GM04504 (cell line): ENCODE measurements at regions not wholly inside any gene's neighbourhood (a gene's known extent, or its start where the extent isn't known, plus 50 kb on each side); places are given as distances from the start of the nearest gene placed in this dataset.

Experiments
- DNase-seq: peaks from one replicate; pipeline ENCODE4 v3.0.0-alpha.2; 2012; ENCODE audit warnings: low read depth

DNA sequence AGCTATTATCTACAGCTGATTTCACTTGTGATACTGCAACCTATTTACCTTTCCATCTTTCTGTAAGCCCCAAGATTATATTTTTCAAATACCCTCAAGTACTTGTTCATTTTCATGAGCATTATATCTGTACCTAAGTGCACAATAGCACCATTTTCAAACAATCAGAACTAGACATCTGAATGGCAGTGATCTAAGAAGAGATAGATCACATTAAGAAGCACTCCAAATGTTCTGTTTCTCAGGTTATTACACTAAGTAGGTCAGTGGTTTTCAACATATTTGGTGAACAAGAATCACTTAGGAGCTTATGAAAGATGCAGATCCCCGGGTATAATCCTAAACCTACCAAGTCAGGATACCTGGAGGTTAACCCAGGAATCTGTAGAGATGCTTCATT, 872.7 kb downstream of the DCDC2C start:
- no peak for DNase-seq

DNA sequence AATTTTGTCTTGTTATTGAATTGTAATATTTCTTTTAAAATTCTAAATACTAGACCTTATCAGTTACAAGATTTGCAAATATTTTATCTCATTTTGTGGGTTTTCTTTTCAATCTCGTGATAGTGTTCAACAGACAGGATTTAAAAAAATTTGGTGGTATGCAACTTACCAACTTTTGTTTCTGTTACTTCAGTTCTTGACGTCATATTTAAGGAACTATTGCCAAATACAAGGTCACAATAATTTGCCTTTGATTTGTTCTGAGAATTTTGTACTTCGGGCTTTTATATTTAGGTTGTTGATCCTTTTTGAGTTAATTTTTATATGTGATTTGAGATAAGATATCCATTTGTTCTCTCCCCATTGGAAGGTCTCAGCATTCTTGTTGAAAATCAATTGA, 876.6 kb downstream of the DCDC2C start:
- no peak for DNase-seq

DNA sequence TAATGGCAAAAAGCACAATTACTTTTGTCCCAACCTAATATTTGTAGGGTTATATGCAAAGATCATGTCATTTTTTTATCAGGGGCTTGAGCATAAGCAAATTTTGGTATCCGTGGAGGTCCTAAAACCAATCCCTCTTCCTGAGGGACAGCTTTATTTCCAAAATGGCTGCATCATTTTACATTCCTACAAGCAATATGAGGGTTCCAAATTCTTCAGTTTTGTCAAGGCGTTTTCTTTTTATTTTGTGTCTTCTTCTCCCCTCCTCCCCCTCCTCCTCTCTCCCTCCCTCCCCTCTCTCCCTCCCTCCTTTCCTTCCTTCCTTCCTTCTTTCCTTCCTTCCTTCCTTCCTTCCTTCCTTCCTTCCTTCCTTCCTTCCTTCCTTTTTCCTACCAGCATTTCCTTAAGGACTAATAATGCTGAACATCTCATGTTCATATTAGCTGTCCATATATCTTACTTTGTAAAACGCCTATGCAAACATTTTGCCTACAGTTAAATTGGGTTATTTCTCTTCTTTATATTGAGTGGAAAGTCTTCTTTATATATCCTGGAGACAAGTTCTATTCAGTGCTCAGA, 881.8 kb downstream of the DCDC2C start:
- no peak for DNase-seq

DNA sequence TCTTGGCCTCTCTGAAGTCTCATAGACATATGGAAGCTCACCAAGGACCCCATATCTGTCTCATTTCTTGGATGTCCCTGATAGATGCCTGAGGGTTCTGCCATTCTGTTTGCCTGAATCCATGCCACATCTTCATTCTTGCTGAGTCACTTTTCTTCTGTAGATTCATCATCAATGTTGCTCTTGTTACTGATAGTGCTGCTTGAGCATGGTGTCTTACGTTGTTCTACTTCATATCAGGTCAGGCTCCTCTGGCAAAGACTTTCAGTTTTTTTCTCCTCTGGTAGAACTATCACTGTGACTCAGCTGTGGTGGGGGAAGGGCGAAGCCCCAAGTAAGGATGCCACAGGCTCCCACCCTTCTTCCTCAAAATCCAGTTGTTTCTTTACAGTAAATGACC, 885.2 kb downstream of the DCDC2C start:
- no peak for DNase-seq

DNA sequence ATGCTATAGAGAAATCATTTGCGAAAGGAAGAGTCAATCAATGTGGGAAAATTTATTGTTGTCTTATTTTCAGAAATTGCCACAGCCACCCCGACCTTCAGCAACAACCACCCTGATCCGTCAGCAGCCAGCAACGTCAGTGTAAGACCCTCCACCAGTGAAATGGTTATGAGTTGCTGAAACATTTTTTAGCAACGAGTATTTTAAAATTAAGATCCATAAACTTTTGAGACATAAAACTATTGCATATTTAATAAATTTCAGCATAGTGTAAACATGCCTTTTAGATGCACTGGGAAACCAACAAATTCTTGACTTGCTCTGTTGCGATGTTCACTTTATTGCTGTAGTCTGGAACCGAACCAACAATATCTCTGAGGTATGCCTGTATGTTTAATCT, 887.9 kb downstream of the DCDC2C start:
- no peak for DNase-seq

DNA sequence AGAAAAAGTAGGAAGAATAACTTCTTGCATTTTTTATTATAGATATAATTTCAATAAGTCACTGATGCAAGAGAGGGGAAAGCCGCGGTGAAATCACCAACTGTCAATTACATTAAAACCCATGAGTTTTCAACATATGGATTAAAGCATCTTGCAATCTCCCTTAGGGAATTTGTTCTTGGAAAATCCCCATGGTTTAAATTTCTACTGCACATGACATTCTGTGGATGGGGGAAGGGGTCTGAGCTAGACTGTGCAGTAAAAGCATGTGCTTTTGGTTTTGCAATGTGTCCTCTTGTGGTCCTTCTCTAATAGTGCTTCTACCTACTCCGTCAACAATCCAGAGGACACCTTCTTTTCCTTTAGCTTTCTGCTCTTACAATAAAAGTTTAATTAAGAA, 894.0 kb downstream of the DCDC2C start:
- DNase-seq, result no peak

DNA sequence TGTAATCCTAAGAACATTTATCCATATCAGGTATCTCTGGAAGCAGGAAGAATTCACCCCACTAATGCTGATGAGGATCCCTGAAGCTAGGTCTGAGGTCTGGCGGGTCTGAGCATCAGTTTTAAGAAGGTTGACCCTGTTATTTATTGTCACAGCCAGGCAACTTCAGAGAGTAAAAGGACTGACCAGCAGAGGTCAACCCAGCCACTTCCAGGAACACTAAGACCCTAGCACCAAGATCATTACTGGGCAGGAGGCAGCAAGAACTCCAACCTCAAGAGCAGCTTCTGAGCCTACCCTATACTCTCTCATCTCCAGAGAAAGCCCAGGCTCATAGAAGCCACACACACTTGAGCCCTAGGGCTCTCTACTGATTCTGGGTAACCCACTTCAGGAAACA, 901.4 kb downstream of the DCDC2C start:
- no peak for DNase-seq

DNA sequence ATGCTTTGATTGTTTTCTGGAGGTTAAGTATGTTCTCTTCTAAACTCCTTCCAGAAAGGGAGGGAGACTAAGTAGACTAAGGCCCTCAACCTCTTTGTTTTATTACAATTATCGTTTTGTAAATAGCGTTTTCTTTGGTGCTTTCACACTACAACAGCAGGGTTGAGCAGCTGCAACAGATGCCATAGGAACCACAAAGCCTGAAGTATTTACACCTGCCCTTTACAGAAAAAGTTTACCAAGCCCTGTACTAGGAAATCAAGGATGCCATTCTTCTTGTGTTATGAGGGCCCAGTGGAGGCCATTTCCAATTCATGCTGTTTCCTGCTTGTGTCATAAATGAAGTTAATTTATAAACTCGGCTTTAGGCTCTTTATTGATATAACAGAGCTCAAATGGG, 914.8 kb downstream of the DCDC2C start:
- no peak for DNase-seq

DNA sequence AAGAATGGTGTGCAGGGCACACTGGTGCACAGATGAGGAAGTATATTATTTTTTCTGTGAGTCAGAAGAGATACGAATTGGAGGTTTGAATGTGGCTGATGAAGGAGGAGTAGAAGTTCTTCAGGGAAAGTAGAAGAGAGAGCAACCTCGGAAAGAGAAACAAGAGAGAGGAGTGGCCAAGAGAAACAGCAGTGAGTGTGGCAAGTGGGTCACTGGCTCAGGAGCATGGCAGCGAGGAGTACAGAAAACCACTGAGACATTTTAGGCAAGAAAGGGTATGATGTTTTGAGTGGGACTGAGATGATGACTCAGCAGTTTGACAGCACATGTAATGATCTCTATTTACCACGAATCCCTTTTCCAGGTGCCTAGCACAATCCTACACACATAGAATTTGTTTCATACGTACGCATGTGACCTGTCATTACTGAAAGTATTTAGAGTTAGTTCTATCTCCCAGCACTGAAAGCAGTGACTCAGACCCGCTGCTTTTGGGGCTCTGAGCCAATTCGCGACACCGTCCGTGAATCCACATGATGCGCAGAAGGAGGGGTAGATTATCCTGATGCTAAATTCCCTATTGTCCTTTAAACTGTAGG, 915.4 kb downstream of the DCDC2C start:
- no peak for DNase-seq

DNA sequence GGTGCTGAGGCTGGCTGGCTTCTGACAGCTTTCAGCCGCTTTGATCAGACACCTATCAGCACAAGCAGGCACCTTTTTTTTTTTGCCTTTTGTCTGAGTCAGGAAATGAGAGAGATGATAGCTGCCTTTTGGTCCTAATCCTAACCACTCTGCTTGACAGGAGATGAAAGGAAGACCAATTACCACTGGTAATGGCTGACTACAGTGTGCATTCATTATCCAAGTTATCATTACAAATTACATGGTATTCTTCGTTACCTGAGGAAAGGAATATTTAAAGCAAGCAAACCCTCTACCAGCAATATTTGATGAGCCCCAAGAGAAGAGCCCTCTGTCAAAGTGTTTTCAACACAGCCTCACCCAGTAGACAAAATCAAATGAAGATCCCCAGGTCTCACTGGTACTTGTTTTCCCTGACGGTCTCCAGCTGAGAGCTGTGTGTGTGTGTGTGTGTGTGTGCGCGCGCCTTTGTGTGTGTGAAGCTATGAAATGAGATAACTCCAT, 925.7 kb downstream of the DCDC2C start:
- DNase-seq, result no peak

DNA sequence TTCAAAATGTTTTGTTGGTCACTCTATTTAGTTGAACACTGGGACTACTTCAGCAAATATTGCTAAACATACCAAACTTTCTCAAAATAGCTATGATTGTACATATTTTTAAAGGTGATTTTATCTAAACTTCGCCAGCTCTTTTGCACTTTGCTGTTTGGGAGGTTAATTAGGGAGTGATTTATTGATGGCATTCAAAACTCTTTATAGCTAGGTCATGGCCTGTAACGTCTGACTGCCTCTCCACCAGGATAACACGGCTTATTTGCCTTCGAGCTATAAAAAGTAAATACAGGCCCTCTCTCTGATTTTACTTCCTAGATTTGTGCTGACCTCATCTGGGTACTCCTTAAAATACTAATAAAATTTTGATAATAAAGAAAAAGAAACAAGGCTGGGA, 931.9 kb downstream of the DCDC2C start:
- no peak for DNase-seq

DNA sequence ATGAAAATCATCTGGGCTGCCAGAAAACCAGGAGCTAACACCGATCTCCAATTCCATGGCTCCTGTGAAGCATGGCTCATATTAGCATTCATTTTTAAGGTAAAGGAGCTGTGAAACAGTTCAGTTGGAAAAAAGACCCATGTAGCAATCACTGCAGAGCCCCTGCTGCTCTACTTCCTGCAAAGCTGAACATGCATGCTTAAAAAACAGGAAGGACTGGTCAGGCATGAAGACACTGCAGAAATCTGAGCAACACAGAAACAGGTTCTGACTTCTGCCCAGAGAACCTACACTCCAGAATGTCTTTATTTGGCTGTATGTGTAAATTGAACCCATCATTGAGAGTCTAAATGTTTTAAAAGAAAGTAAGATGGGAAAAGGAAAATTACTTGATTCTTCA, 950.6 kb downstream of the DCDC2C start:
- no peak for DNase-seq

DNA sequence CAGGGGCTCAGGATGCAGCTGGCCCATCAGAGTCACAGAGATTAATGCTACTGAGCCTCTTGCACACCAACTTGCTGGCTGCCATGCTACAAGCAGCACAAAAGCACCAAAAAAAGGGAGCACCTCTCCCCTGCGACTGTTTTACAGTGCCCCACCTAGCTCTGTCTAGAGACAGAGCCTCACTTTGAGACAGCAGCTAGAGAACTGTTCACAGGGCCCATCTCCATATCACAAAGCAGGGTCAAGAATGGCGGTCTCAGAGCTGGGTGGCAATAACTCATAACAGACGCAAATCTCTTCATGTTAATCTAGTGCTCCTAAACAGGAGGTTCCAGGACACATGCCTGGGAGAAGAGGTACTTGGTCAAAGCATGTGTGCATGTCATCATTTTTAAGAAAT, 953.0 kb downstream of the DCDC2C start:
- no peak for DNase-seq

DNA sequence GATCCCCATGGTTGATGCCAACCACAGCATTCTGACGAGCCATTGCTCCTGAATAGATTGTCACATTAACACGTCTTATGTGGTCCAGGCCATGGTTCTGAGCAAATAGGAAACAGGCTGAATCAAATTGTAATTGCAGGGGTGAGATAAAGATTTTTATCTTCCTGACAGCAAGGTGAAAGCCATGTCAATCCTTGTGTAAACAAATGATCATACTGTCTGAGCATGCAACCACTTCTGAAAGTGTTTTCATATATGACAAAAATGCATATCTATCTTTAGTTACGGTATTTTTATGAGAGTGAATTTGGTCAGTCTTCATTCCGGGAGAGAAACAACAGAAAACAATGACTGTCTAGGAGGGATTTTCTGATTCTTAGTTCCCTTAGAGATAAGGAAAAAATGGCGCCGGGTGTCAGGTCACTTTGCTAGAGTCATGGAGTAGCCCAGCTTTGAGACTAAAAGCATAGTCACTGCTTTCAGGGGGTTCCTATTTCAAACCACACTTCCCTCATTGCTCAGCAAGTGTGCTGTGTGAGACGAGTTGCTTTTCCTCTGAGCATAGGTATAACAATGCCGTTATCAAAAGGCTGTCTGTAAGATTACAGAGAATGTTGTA, 958.9 kb downstream of the DCDC2C start:
- no peak for DNase-seq

DNA sequence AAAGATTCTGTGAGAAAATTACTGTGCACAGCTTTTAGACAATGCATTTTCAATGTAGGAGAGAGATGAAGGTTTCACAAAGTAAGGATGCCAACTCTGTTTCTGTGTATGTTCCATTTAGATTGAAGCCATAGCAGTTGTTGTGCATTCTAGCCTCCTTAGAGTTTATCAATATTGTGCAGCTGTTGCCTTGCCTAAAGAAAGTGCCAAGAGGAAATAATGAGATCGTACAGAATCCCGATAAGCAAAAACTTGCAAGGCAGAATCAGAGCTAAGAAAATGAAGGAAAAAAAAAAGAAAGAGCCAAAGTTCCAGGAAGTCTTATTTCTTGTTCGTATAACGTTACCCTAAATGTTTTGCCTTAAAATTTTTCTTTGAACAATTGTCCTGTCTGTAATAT, 965.0 kb downstream of the DCDC2C start:
- DNase-seq, result no peak

DNA sequence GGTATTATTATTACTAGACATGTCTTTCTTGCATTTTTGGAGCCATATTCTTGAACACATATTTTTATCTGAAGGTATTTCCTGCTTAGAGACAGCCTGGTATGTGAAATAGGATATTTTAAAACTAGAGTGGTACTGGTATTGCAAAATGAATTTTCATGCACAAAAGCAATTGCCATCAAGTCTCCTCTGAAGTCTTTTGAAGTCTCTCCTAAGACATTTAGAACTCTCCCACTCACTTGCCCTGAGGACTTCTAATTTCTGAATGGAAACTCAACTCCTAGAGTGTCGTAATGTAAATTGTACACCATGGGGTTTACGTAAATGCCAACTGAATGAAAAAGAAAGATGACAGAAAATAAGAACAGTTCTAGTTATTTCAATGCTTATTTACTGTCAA, 967.0 kb downstream of the DCDC2C start:
- DNase-seq, result no peak

DNA sequence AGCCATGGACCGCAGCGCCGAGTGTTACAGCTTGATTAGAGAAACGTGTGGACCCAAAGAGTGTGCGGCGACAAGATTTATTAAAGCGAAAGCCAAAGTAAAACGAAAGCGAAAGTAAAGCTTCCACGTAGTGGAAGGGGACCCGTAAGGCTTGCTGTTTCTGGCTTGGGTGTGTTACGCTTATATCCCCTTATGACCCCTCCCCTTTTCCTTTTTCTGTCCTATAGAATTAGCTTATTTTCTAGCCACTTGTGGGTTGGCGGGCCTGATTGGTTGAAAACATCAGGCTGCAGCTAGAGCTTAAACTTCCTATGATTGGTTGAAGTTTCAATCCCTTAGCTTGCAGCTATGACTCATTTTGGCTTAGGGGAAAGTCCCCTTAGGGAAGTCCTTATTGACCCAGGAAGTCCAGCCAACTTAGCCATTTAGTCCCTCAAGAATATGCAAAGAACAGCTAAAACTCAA, 969.7 kb downstream of the DCDC2C start:
- peak; percentile 0 for DNase-seq

DNA sequence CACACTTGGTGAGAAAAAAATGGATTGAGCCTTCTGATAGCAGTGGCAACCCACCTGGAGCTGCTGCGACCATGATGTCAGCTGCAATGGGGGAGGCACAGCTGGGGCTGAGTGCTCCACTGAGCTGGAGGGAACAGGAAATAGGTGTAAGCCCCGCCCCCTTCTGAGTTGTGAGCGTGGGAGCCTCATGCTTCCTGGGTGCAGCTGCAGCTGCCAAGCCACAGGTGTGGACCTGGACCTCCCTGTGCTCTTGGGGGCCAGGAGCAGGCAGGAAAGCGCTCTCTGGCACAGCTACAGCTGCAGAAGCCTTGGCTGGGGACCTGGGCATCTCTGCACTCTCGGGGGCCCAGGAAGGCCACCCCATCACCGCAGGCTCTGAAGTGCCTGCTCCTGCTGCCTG, 970.6 kb downstream of the DCDC2C start:
- no peak for DNase-seq

DNA sequence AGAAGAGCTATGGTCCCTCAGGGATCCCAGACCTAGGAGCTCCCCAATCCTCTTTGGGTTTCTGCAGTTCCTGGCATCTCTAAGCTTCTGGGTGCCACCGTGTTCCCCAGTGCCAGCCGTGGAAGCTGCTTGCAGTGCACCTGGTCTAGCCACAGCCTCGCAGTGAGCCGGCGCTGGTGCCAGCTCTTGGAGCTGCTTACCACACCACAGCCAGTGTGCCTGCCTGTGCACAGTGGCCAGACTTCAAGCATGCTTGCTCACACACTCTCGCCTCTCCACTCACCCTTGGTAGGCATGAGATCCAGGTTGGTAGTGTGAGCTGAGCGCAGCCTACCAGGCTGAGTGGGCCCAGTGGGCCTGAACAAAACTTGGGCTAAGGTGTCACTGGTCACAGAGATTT, 971.9 kb downstream of the DCDC2C start:
- no peak for DNase-seq

DNA sequence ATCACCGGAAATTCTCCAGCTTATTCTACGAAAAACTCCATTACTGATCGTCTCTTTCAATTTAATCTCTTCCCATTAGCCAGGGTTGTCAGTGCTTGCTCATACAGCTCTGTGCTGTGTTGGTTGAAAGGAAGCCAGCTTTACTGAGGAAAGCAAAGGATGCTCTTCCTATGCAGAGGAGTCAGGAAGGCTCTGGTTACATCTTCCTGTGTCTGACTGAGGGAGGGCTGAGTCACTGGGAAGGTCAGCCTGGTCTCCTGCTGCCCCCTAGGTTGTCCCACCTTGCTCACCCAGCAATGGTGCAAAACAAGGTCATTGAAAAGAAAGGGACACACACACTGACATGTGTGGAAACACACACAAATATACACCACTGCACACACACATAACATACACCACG, 975.6 kb downstream of the DCDC2C start:
- DNase-seq, result no peak

DNA sequence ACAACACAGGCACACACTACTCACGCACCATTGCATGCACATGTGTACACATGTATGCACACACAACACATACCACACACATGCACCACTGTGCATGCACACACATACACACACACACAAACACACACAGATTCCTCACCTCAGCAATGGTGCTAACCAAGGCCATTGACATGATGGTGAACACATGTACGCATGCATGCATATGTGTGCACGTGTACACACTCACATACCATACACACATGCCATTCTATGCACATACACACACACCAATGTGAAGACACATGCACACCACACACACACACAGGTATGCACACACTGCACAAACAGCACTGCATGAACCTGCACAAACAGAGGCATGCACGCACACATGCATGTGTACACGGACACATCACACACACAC, 976.0 kb downstream of the DCDC2C start:
- DNase-seq, result no peak

DNA sequence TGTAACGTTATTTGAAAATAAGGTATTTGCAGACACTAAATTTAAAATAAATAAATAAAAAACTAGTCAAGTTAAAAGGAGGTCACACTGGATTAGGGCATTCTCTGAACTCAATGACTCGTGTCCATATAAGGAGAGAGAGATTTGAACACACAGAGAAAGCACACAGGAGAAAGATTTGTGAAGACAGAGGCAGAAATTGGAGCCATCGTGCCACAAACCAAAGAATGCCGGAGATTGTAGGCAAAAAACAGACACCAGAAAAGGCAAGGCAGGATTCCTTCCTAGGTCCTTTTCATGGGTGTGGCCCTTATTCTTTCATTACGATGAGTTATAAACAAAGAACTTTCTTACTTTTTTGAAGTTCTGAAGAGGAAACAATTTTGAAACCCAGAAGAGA, 981.5 kb downstream of the DCDC2C start:
- DNase-seq, result no peak

DNA sequence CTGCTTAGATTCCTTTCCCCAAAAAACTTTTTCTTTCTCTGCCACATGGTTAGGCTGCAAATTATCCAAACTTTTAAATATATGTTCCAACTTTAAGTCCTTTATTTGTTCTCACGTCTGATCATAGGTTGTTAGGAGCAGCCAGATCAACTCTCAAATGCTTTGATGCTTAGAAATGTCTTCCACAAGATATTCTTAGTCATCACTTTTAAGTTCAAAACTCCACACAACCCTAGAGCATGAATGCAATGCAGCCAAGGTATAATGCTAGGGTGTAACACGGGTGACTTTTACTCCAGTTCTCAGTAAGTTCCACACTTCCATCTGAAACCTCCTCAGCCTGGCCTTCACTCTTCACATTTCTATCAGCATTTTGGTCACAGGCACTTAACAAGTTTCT, 987.5 kb downstream of the DCDC2C start:
- DNase-seq, result no peak

DNA sequence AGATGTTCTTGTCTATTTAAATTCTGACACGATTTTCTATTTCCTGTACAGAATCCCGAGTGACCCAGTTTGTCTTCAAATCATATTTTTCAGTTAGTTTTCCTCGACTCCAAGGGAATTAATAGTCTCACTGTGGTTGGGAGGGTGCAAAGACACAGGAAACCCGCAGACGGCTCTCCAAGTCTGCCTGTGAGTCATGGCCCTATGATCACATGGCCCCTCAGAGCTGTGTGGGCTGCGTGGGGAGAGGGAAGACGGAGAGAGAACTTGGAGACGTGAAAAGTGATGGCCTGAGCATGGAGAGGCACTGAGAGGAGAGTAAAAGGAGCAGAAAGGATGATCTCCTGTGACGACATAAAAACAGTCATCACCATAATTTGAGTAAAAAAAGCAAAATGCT, 989.9 kb downstream of the DCDC2C start:
- no peak for DNase-seq
